ENCODE measurements at regions not wholly inside any gene's neighbourhood (a gene's known extent, or its start where the extent isn't known, plus 50 kb on each side); places are given as distances from the start of the nearest gene placed in this dataset.

GRCh38 chr14:104262515-104263514, 124.4 kb downstream of the KIF26A start:
- Histone ChIP-seq H3F3A (ENCODE audit: insufficient read depth, low read length, poor library complexity, severe bottlenecking) (no peaks in the 10 kb centered on the region), H3K9me2 (ENCODE audit: insufficient read depth, low read length) (no peaks in the 10 kb centered on the region), H4K20me1 (ENCODE audit: insufficient read depth) (no peaks in the 10 kb centered on the region), H3K36me3 (ENCODE audit: insufficient read depth, low read length) (no peaks in the 10 kb centered on the region), H3K9ac (ENCODE audit: low read length) (no peak overlapping the region), H3K27ac (ENCODE audit: low read length) (no peak overlapping the region), H3K27me3 (ENCODE audit: insufficient read depth, low read depth, low read length) (no peaks in the 10 kb centered on the region), H3K4me3 (ENCODE audit: low read length) (no peak overlapping the region), H3K79me2 (replicated peaks; ENCODE audit: insufficient read depth, low read length) (no peaks in the 10 kb centered on the region), H2AFZ (ENCODE audit: low read depth, low read length) (no peak overlapping the region), H3K4me2 (ENCODE audit: low read length) (no peak overlapping the region), H3K9me3 (ENCODE audit: low read length) (peaks cover 5% of the 10 kb centered on the region)
- TF ChIP-seq EZH2 (IDR thresholded peaks at IDR 0.05; ENCODE audit: borderline replicate concordance, insufficient read depth, low read length, poor library complexity, severe bottlenecking) (no peak), REST (IDR thresholded peaks at IDR 0.05; ENCODE audit: borderline replicate concordance) (no peak), EP300 (conservative IDR thresholded peaks at IDR 0.05; ENCODE audit: poor library complexity, severe bottlenecking) (no peak), POLR2AphosphoS5 (IDR thresholded peaks at IDR 0.05) (no peak), TAF1 (IDR thresholded peaks at IDR 0.05; ENCODE audit: low read depth) (no peak), CTCF (IDR thresholded peaks at IDR 0.05; ENCODE audit: poor library complexity, severe bottlenecking) (no peak)

- Histone ChIP-seq H2AFZ (ENCODE audit: low read depth, low read length) (no peak overlapping the region), H3K36me3 (ENCODE audit: insufficient read depth, low read length) (no peaks in the 10 kb centered on the region), H3K27ac (ENCODE audit: low read length) (no peak overlapping the region), H4K20me1 (ENCODE audit: insufficient read depth) (no peaks in the 10 kb centered on the region), H3K27me3 (ENCODE audit: insufficient read depth, low read depth, low read length) (no peaks in the 10 kb centered on the region), H3K4me3 (ENCODE audit: low read length) (no peak overlapping the region), H3K9me2 (ENCODE audit: insufficient read depth, low read length) (no peaks in the 10 kb centered on the region), H3F3A (ENCODE audit: insufficient read depth, low read length, poor library complexity, severe bottlenecking) (no peaks in the 10 kb centered on the region), H3K79me2 (replicated peaks; ENCODE audit: insufficient read depth, low read length) (no peaks in the 10 kb centered on the region), H3K9me3 (ENCODE audit: low read length) (peaks cover 5% of the 10 kb centered on the region), H3K4me2 (ENCODE audit: low read length) (no peak overlapping the region), H3K9ac (ENCODE audit: low read length) (no peak overlapping the region)
- no peak for TF ChIP-seq SMC3 (conservative IDR thresholded peaks at IDR 0.05; ENCODE audit: poor library complexity)
These were observed 125.4 kb downstream of the KIF26A start for GRCh38 chr14:104263675-104264358.
